Activated naive CD8-positive, alpha-beta T cell treated with anti-CD3 and anti-CD28 coated beads, Interleukin-2, amount 50 U/mL, for 24 hours (primary cell): ENCODE measurements at regions not wholly inside any gene's neighbourhood (a gene's known extent, or its start where the extent isn't known, plus 50 kb on each side); places are given as distances from the start of the nearest gene placed in this dataset.
A peak's percentile ranks its signal among the peaks of the same experiment; 100 is the strongest.

Source experiments
- ATAC-seq: fragments of 150-1000 bp; cut with Tn5 transposase; one replicate; pipeline ENCODE4 v1.10.0; 2021
- DNase-seq: peaks from one replicate; pipeline ENCODE4 v3.0.0; 2021
- H3K27ac Mint-ChIP-seq: one replicate; pipeline ENCODE4 v1.8.0; 2021; ENCODE audit warnings: mild to moderate bottlenecking, mixed read lengths
- H3K27me3 Mint-ChIP-seq: one replicate; pipeline ENCODE4 v1.8.0; 2021; ENCODE audit warnings: mixed read lengths
- H3K36me3 Mint-ChIP-seq: one replicate; pipeline ENCODE4 v1.8.0; 2021; ENCODE audit warnings: low read depth, mixed read lengths
- H3K4me1 Mint-ChIP-seq: one replicate; pipeline ENCODE4 v1.8.0; 2021; ENCODE audit warnings: mixed read lengths
- H3K4me3 Mint-ChIP-seq: one replicate; pipeline ENCODE4 v1.8.0; 2021; ENCODE audit warnings: mild to moderate bottlenecking, moderate library complexity, mixed read lengths
- H3K9me3 Mint-ChIP-seq: one replicate; pipeline ENCODE4 v1.8.0; 2021; ENCODE audit warnings: mixed read lengths

- Mint-ChIP-seq H3K36me3 (no peaks in the 10 kb centered on the region), H3K27ac (no peak overlapping the region), H3K4me1 (no peaks in the 10 kb centered on the region)
Measured at GRCh38 chr9:105039175-105039799, 111.3 kb upstream of the ABCA1 start.

GRCh38 chr9:105043370-105043936 is 115.5 kb upstream of the ABCA1 start:
- H3K27me3 Mint-ChIP-seq, result no peaks in the 10 kb centered on the region
- ATAC-seq (no peak), DNase-seq (no peak)
- no peak overlapping the region for H3K27ac Mint-ChIP-seq
- H3K4me1 Mint-ChIP-seq, result no peaks in the 10 kb centered on the region
- H3K9me3 Mint-ChIP-seq, result no peaks in the 10 kb centered on the region
- H3K4me3 Mint-ChIP-seq, result no peak overlapping the region
- H3K36me3 Mint-ChIP-seq, result no peaks in the 10 kb centered on the region

More at GRCh38 chr9:105039175-105039799, 111.3 kb upstream of the ABCA1 start:
- Mint-ChIP-seq H3K27me3 (no peaks in the 10 kb centered on the region), H3K9me3 (peaks cover 17% of the 10 kb centered on the region), H3K4me3 (no peak overlapping the region)
- no peak for DNase-seq
- ATAC-seq, result no peak

- Mint-ChIP-seq H3K4me3 (no peak overlapping the region), H3K4me1 (no peaks in the 10 kb centered on the region), H3K36me3 (no peaks in the 10 kb centered on the region), H3K9me3 (no peaks in the 10 kb centered on the region), H3K27me3 (no peaks in the 10 kb centered on the region), H3K27ac (no peak overlapping the region)
- ATAC-seq (no peak), DNase-seq (no peak)
Measured at GRCh38 chr9:105044518-105044917, 116.6 kb upstream of the ABCA1 start.

GRCh38 chr9:105046907-105047741 is 119.2 kb upstream of the ABCA1 start:
- Mint-ChIP-seq H3K4me3 (no peak overlapping the region), H3K4me1 (peaks cover 6% of the 10 kb centered on the region), H3K9me3 (no peaks in the 10 kb centered on the region), H3K36me3 (no peaks in the 10 kb centered on the region), H3K27ac (no peak overlapping the region), H3K27me3 (no peaks in the 10 kb centered on the region)
- no peak for DNase-seq
- no peak for ATAC-seq

GRCh38 chr9:105047742-105048041 is 119.7 kb upstream of the ABCA1 start:
- Mint-ChIP-seq H3K27ac (no peak overlapping the region), H3K9me3 (no peaks in the 10 kb centered on the region), H3K27me3 (no peaks in the 10 kb centered on the region), H3K36me3 (no peaks in the 10 kb centered on the region), H3K4me1 (peaks cover 12% of the 10 kb centered on the region), H3K4me3 (no peak overlapping the region)
- ATAC-seq (no peak), DNase-seq (no peak)

DNA sequence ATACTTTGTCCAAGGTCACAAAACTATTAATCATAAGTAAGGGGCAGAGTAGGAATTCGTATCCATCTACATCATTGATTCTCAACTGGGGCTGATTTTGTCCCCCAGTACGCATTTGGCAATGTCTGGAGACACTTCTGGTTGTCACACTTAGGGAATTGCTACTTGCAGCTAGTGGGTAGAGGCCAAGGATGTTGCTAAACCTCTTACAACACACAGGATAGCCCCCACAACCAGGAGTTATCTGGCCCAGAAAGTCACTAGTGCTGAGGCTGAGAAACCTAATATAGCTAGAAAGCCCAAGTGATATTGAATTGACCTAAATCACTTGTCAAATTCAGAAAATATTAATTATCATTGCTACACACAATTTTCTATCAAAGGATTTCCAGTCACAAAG is 120.4 kb upstream of the ABCA1 start:
- no peak for ATAC-seq
- Mint-ChIP-seq H3K27me3 (no peaks in the 10 kb centered on the region), H3K27ac (no peak overlapping the region), H3K4me1 (peaks cover 18% of the 10 kb centered on the region), H3K9me3 (no peaks in the 10 kb centered on the region), H3K36me3 (no peaks in the 10 kb centered on the region), H3K4me3 (no peak overlapping the region)
- no peak for DNase-seq

DNA sequence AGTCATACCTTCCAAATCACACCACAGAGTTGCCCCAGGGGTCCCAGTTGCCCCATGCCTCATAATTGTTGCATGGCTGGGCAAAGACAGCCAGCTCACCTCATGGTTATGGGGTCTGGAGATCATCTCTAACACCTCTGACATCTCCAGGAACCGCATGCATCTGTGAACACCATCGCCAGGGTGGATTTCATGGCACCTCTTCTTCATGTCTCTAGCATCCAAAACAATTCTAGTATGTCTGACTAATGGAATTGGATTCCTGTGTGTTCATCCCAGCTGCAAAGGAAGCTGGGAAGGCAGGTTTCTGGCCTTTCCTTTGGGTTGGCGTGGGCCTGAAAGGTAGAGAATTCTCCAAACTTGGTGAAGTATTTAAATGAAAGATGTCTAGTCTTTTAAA is 122.3 kb upstream of the ABCA1 start:
- no peaks in the 10 kb centered on the region for H3K36me3 Mint-ChIP-seq
- DNase-seq (no peak), ATAC-seq (no peak)
- no peak overlapping the region for H3K27ac Mint-ChIP-seq
- no peak overlapping the region for H3K4me3 Mint-ChIP-seq
- no peaks in the 10 kb centered on the region for H3K27me3 Mint-ChIP-seq
- no peaks in the 10 kb centered on the region for H3K9me3 Mint-ChIP-seq
- H3K4me1 Mint-ChIP-seq, result peaks cover 28% of the 10 kb centered on the region

GRCh38 chr9:105051897-105052296 is 123.9 kb upstream of the ABCA1 start:
- peaks cover 28% of the 10 kb centered on the region for H3K4me1 Mint-ChIP-seq
- H3K9me3 Mint-ChIP-seq, result no peaks in the 10 kb centered on the region
- DNase-seq, result no peak
- no peak overlapping the region for H3K27ac Mint-ChIP-seq
- no peak overlapping the region for H3K4me3 Mint-ChIP-seq
- ATAC-seq, result no peak
- H3K27me3 Mint-ChIP-seq, result no peaks in the 10 kb centered on the region
- no peaks in the 10 kb centered on the region for H3K36me3 Mint-ChIP-seq

DNA sequence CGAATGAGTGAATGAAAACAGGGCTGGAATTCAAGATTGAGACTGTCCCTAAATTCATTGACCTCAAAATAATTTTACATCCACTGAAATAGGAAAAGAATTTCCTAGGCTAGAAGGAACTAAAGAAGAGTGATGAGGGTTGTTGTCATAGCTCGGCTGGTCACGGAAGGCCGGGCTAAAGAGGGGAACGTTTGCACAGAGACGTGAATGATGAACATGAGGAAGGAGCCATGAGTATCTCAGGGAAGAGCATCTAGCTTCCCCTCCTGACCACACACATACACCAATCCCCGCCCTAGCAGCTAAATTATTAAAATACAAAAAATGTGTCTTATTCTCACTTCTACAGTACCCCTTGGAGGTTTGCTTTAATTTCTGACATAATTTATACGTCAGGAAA is 124.4 kb upstream of the ABCA1 start:
- no peaks in the 10 kb centered on the region for H3K9me3 Mint-ChIP-seq
- no peaks in the 10 kb centered on the region for H3K27me3 Mint-ChIP-seq
- no peak overlapping the region for H3K4me3 Mint-ChIP-seq
- peaks cover 28% of the 10 kb centered on the region for H3K4me1 Mint-ChIP-seq
- DNase-seq, result no peak
- H3K27ac Mint-ChIP-seq, result no peak overlapping the region
- no peak for ATAC-seq
- no peaks in the 10 kb centered on the region for H3K36me3 Mint-ChIP-seq

GRCh38 chr9:105053209-105053652 is 125.3 kb upstream of the ABCA1 start:
- DNase-seq (peak; percentile 48), ATAC-seq (peak; percentile 98)
- H3K36me3 Mint-ChIP-seq, result no peaks in the 10 kb centered on the region
- peak overlapping the region; percentile 18 for H3K4me3 Mint-ChIP-seq
- H3K4me1 Mint-ChIP-seq, result peaks cover 28% of the 10 kb centered on the region
- H3K27ac Mint-ChIP-seq, result peak overlapping the region; percentile 77
- H3K9me3 Mint-ChIP-seq, result no peaks in the 10 kb centered on the region
- no peaks in the 10 kb centered on the region for H3K27me3 Mint-ChIP-seq

DNA sequence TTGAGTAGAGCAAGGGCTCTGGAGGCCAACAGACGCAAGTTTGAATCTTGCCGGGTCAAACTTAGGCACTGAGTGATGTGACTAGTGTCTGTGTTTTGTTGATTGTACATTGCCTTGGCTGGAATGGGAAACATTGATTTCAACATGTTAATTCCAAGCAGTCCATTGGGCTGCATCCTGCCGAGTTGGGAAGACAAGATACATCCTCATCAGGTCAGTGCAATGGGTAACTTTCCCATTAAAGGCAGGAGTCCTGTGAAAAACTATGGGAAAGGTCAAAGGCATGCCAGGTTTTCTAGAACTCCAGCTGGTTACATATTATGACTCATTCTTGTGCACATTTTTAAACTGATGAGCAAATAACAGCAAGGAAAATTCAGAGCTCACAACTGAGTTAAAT is 126.5 kb upstream of the ABCA1 start:
- H3K9me3 Mint-ChIP-seq, result no peaks in the 10 kb centered on the region
- H3K27ac Mint-ChIP-seq, result no peak overlapping the region
- H3K27me3 Mint-ChIP-seq, result no peaks in the 10 kb centered on the region
- H3K36me3 Mint-ChIP-seq, result no peaks in the 10 kb centered on the region
- H3K4me3 Mint-ChIP-seq, result no peak overlapping the region
- peaks cover 28% of the 10 kb centered on the region for H3K4me1 Mint-ChIP-seq
- DNase-seq, result no peak
- ATAC-seq, result no peak

DNA sequence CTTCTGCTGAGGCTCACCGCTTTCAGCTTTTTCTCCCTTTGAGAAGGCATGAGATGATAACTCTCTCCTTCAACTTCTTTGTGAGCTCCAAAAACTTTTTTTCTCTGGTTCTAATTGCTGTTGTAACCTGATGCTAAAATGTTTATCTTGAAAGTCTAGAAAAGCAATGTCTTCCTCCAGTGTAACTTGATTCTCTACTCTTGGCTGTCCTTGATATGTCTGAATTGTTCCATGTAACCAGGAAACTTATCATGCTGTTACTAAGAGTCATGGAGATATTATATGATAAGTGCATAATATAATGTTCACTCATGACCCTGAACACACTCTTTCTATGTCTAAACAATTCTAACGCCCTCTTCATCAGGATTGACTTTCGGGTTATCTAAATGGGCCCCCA is 128.0 kb upstream of the ABCA1 start:
- no peaks in the 10 kb centered on the region for H3K36me3 Mint-ChIP-seq
- DNase-seq (no peak), ATAC-seq (no peak)
- H3K4me3 Mint-ChIP-seq, result no peak overlapping the region
- H3K9me3 Mint-ChIP-seq, result no peaks in the 10 kb centered on the region
- no peak overlapping the region for H3K27ac Mint-ChIP-seq
- H3K4me1 Mint-ChIP-seq, result peaks cover 28% of the 10 kb centered on the region
- no peaks in the 10 kb centered on the region for H3K27me3 Mint-ChIP-seq

DNA sequence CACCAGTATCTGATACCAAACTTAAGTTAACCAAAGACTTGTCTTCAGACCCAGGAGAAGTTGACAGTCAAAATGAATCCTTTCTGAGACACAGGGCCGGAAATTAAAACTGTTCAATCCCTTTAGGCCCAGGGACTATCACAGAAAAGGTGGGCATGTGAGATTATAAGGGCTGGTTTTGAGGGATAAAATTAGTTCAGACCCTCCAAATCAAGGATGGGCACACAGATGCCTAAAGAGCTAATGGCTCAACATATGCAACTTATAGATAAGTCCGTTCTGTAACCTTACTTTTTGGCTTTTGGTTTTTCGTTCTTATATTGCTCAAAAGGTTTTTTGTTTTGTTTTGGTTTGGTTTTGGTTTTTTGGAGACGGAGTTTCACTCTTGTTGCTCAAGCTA is 129.6 kb upstream of the ABCA1 start:
- no peak for ATAC-seq
- Mint-ChIP-seq H3K4me1 (peaks cover 17% of the 10 kb centered on the region), H3K27ac (no peak overlapping the region), H3K27me3 (peaks cover 3% of the 10 kb centered on the region), H3K4me3 (no peak overlapping the region), H3K9me3 (no peaks in the 10 kb centered on the region), H3K36me3 (no peaks in the 10 kb centered on the region)
- no peak for DNase-seq

DNA sequence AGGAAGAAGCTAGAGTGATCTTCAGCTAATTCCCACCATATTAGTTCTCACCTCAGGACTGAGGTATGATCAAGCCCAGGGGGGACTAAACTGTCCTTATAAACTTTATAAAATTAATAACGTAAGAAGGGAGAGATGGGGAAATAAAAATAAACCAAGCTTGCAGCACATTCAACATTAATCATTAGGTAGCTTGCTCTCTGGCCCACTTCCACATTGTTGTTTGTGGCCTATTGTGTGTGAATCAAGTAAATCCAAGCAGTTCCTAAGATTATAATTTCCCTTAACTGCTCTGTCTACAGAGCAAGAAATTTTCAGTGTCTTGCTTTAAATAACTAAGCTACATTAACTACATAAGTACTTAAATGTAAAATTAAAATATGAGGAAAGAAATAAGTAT is 131.3 kb upstream of the ABCA1 start:
- H3K27me3 Mint-ChIP-seq, result peaks cover 3% of the 10 kb centered on the region
- no peak for ATAC-seq

DNA sequence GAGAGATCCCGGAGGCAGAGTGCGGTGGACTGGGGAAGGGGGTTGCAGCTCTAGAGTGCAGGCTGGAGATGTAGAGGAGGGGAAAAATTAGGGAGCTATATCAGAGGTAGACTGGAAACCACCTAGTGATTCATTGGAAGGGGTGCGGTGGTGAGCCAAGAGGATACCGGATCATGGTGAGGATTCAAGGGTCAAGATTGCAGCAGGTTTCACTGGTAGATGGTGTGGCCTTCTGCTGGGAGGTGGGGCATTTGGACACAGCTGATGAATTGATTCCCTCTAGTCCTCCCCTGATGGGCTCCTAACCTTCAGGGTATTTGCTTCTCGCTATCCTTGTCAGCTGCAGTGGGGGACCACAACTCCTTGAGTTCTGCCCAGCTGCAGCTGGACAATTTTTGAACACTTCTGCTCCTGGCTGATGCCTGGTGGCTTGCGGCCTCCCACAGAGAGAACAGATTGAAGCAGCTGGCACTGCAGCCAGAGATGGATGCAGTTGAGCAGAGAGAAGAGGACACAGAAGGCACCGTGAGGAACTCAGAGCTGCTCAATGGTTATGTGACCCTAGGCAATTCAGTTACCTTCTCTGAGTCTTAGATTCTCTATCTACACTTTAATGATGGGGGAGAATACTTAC is 134.4 kb upstream of the ABCA1 start:
- Mint-ChIP-seq H3K27ac (no peak overlapping the region), H3K27me3 (peaks cover 6% of the 10 kb centered on the region), H3K4me3 (no peak overlapping the region), H3K4me1 (peaks cover 14% of the 10 kb centered on the region), H3K36me3 (no peaks in the 10 kb centered on the region), H3K9me3 (no peaks in the 10 kb centered on the region)
- DNase-seq (no peak), ATAC-seq (no peak)

More for the DNA sequence above, 131.3 kb upstream of the ABCA1 start:
- Mint-ChIP-seq H3K4me1 (peaks cover 10% of the 10 kb centered on the region), H3K9me3 (no peaks in the 10 kb centered on the region), H3K4me3 (no peak overlapping the region), H3K36me3 (no peaks in the 10 kb centered on the region), H3K27ac (no peak overlapping the region)
- DNase-seq, result no peak
